RWPE1 (cell line): ENCODE measurements at regions not wholly inside any gene's neighbourhood (a gene's known extent, or its start where the extent isn't known, plus 50 kb on each side); places are given as distances from the start of the nearest gene placed in this dataset.

Experiments
- CTCF ChIA-PET: fragments of 350-600 bp; sonication (Branson Sonifier 250); formaldehyde crosslinking; extraction: SDS; loops from one replicate; lab custom pipeline; 2021; lab: Yijun Ruan, JAX
- POLR2A ChIA-PET: fragments of 400-600 bp; formaldehyde crosslinking; extraction: SDS; loops from one replicate; lab custom pipeline; 2020; ENCODE audit warnings: antibody characterized with exemption; ENCODE audit not compliant: low non-redundant PET; lab: Yijun Ruan, JAX
- DNase-seq: peaks from one replicate; pipeline ENCODE4 v3.0.0; 2012; ENCODE audit warnings: low spot score
- H3K27ac ChIP-seq: fragments of 450-650 bp; 2 replicates; pipeline ENCODE4 v1.5.1; 2017
- CTCF ChIP-seq: fragments of 450-650 bp; conservative IDR thresholded peaks from 2 replicates; pipeline ENCODE4 v1.5.1; 2017; ENCODE audit warnings: low read depth, mild to moderate bottlenecking

DNA sequence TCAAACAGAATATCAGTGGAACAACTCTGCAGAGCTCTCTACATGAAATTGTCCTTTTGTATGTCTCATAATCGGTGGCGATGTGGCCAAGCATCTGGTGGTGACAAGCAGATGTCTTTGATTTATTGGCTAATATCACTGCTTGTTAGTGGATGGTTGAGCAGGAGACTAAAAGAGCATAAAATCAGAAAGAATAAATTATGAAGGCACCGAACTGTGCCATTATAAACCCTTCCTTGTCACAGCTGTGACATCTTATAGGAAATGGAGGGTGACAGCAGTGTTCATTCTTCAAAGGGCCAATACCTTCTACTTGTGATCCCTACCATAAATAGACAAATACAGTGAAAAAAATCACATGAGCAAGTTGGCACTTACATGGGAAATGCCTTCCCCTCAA is 1404.3 kb downstream of the MAT2B start:
- CTCF ChIA-PET, result interaction anchor here (1.0 kb wide), 1 partner anchor 8 kb away, joined by 7 read pairs; no protein-coding TSS in a partner anchor
- no peak for TF ChIP-seq CTCF
- POLR2A ChIA-PET, result no interaction called here
- DNase-seq, result no peak
- H3K27ac ChIP-seq, result no peak overlapping the region

DNA sequence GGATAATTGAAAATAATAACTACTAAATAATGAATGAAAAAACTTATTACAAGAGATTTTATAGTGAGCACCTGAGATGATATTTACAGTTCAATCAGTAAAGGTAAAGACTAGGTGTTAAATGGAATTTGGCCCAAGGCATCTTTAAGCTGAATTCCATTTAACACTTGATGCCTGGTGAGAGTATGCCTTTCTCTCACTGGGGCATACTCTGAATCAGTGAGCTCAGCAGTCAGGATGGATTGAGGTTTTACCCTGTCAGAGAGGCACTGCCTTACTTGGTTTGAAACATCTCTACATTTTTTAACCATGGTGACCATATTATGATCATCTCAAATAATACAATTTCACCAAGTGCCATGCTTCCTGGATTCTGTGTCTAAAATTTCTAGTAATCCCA is 1416.3 kb downstream of the MAT2B start:
- CTCF ChIA-PET, result no interaction called here
- DNase-seq, result no peak
- no peak overlapping the region for H3K27ac ChIP-seq
- POLR2A ChIA-PET, result no interaction called here
- no peak for TF ChIP-seq CTCF

GRCh38 chr5:164934039-164934438 is 1428.6 kb downstream of the MAT2B start:
- ChIA-PET CTCF (interaction anchor here (0.6 to 0.7 kb wide), 2 partner anchors 149 to 921 kb away, joined by 3 to 5 read pairs; no protein-coding TSS in a partner anchor), POLR2A (no interaction called here)
- H3K27ac ChIP-seq, result no peak overlapping the region
- DNase-seq, result no peak
- TF ChIP-seq CTCF, result no peak

DNA sequence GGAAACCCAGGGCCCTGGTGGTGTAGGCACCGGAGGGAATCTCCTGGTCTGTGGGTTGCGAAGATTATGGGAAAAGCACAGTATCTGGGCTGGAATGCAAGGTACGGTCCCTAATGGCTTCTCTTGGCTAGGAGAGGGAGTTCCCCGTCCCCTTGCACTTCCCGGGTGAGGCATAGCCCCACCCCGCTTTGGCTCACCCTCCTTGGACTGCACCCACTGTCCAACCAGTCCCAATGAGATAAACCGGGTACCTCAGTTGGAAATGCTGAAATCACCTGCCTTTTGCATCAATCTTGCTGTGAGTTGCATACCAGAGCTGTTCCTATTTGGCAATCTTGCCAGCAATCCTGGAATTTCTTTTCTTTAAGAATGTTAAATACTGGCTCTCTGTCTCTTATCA is 1429.1 kb downstream of the MAT2B start:
- no peak for TF ChIP-seq CTCF

GRCh38 chr5:164941132-164941531 is 1435.7 kb downstream of the MAT2B start:
- no peak for DNase-seq
- ChIA-PET CTCF (no interaction called here), POLR2A (no interaction called here)
- no peak overlapping the region for H3K27ac ChIP-seq
- no peak for TF ChIP-seq CTCF

More for the DNA sequence above, 1429.1 kb downstream of the MAT2B start:
- CTCF ChIA-PET, result interaction anchor here (0.6 to 0.8 kb wide), 3 partner anchors 149 to 922 kb away, joined by 3 to 5 read pairs (median 3); no protein-coding TSS in a partner anchor
- no peak for DNase-seq
- POLR2A ChIA-PET, result no interaction called here
- H3K27ac ChIP-seq, result no peak overlapping the region

- DNase-seq, result no peak
- POLR2A ChIA-PET, result no interaction called here
- H3K27ac ChIP-seq, result no peak overlapping the region
- TF ChIP-seq CTCF, result no peak
- CTCF ChIA-PET, result no interaction called here
These were observed 1445.5 kb downstream of the MAT2B start for GRCh38 chr5:164950927-164951326.
